Lower lobe of right lung (tissue), 2 donors: ENCODE measurements at regions not wholly inside any gene's neighbourhood (a gene's known extent, or its start where the extent isn't known, plus 50 kb on each side); places are given as distances from the start of the nearest gene placed in this dataset.
A peak's percentile ranks its signal among the peaks of the same experiment; 100 is the strongest.

Source experiments
- ATAC-seq, 2 donors: fragments of 200-7000 bp; cut with Tn5 transposase; one replicate each; pipeline ENCODE4 v1.9.1; 2020 to 2022; ENCODE audit warnings: mild to moderate bottlenecking in 2 of 2, moderate library complexity in 2 of 2
- DNase-seq: peaks from one replicate; pipeline ENCODE4 v3.0.0-alpha.2; 2020
- H3K27ac ChIP-seq: fragments of 200-600 bp; one replicate; pipeline ENCODE4 v1.8.0; 2022
- H3K27me3 ChIP-seq: fragments of 200-600 bp; one replicate; pipeline ENCODE4 v1.8.0; 2022; ENCODE audit warnings: low read depth
- H3K36me3 ChIP-seq: fragments of 200-600 bp; one replicate; pipeline ENCODE4 v1.8.0; 2022; ENCODE audit warnings: mild to moderate bottlenecking
- H3K4me1 ChIP-seq: fragments of 200-600 bp; one replicate; pipeline ENCODE4 v1.8.0; 2022
- H3K4me3 ChIP-seq: fragments of 200-600 bp; one replicate; pipeline ENCODE4 v1.8.0; 2022; ENCODE audit warnings: mild to moderate bottlenecking
- H3K9me3 ChIP-seq: fragments of 200-600 bp; one replicate; pipeline ENCODE4 v1.8.0; 2022
- CTCF ChIP-seq: fragments of 200-600 bp; IDR thresholded peaks from one replicate; pipeline ENCODE4 v1.8.0; 2022; ENCODE audit warnings: antibody characterized with exemption, mild to moderate bottlenecking
- intact Hi-C: fragments of 100-400 bp; cut with DNase I; formaldehyde crosslinking; loops from one replicate; pipeline ENCODE4 v1.11.0; 2022
- donor health status: DM: no; HTN: yes; CAD: no; lungs with severe emphysema.

- H3K27ac ChIP-seq: no peak overlapping the region
- no peaks in the 10 kb centered on the region for H3K9me3 ChIP-seq
- no peaks in the 10 kb centered on the region for H3K27me3 ChIP-seq
- TF ChIP-seq CTCF: no peak
- intact Hi-C loops: no loop called here
- ATAC-seq (no peak), DNase-seq (no peak)
- no peaks in the 10 kb centered on the region for H3K36me3 ChIP-seq
- no peaks in the 10 kb centered on the region for H3K4me1 ChIP-seq
- H3K4me3 ChIP-seq: no peak overlapping the region
Observed at GRCh38 chr10:22111705-22112104, 106.1 kb downstream of the EBLN1 start.

- intact Hi-C loops: no loop called here
- no peak overlapping the region for H3K27ac ChIP-seq
- no peaks in the 10 kb centered on the region for H3K9me3 ChIP-seq
- DNase-seq: no peak
- no peaks in the 10 kb centered on the region for H3K36me3 ChIP-seq
- ATAC-seq: no peak
- H3K27me3 ChIP-seq: no peaks in the 10 kb centered on the region
- TF ChIP-seq CTCF: no peak
- H3K4me3 ChIP-seq: no peak overlapping the region
- no peaks in the 10 kb centered on the region for H3K4me1 ChIP-seq
Observed at GRCh38 chr10:22111260-22111659, 106.6 kb downstream of the EBLN1 start.

- Histone ChIP-seq H3K36me3 (no peaks in the 10 kb centered on the region), H3K27me3 (no peaks in the 10 kb centered on the region), H3K4me3 (no peak overlapping the region), H3K9me3 (no peaks in the 10 kb centered on the region), H3K27ac (no peak overlapping the region), H3K4me1 (no peaks in the 10 kb centered on the region)
- TF ChIP-seq CTCF: no peak
- DNase-seq (no peak), ATAC-seq (no peak)
- intact Hi-C loops: no loop called here
Observed at GRCh38 chr10:22110761-22111160, 107.1 kb downstream of the EBLN1 start.

- H3K27me3 ChIP-seq: no peaks in the 10 kb centered on the region
- H3K4me1 ChIP-seq: no peaks in the 10 kb centered on the region
- ATAC-seq: no peak
Observed at GRCh38 chr10:22105270-22105669, 101.7 kb upstream of the DNAJC1 start.

GRCh38 chr10:22103701-22104470 lies 100.4 kb upstream of the DNAJC1 start:
- ATAC-seq (no peak), DNase-seq (no peak)
- H3K4me1 ChIP-seq: no peaks in the 10 kb centered on the region
- TF ChIP-seq CTCF: peak; percentile 19
- no peaks in the 10 kb centered on the region for H3K9me3 ChIP-seq
- intact Hi-C loops: no loop called here
- H3K27me3 ChIP-seq: no peaks in the 10 kb centered on the region
- H3K4me3 ChIP-seq: no peak overlapping the region
- no peaks in the 10 kb centered on the region for H3K36me3 ChIP-seq
- H3K27ac ChIP-seq: no peak overlapping the region

More at GRCh38 chr10:22105270-22105669, 101.7 kb upstream of the DNAJC1 start:
- intact Hi-C loops: no loop called here
- Histone ChIP-seq H3K36me3 (no peaks in the 10 kb centered on the region), H3K27ac (no peak overlapping the region), H3K4me3 (no peak overlapping the region), H3K9me3 (no peaks in the 10 kb centered on the region)
- no peak for DNase-seq
- TF ChIP-seq CTCF: no peak
